Left ventricle myocardium inferior (tissue), 1 donor: ENCODE measurements at regions not wholly inside any gene's neighbourhood (a gene's known extent, or its start where the extent isn't known, plus 50 kb on each side); places are given as distances from the start of the nearest gene placed in this dataset.

ENCODE experiments used
- DNase-seq: peaks from one replicate; pipeline ENCODE4 v3.0.0-alpha.2; 2020
- H3K27ac ChIP-seq: fragments of 200-600 bp; replicated peaks from 2 replicates; pipeline ENCODE4 v1.8.0; 2021
- H3K27me3 ChIP-seq: fragments of 200-600 bp; 2 replicates; pipeline ENCODE4 v1.8.0; 2021; ENCODE audit warnings: low read depth
- H3K36me3 ChIP-seq: fragments of 200-600 bp; 2 replicates; pipeline ENCODE4 v1.8.0; 2021
- H3K4me1 ChIP-seq: fragments of 200-600 bp; 2 replicates; pipeline ENCODE4 v1.8.0; 2021
- H3K4me3 ChIP-seq: fragments of 200-600 bp; 2 replicates; pipeline ENCODE4 v1.8.0; 2021; ENCODE audit warnings: mild to moderate bottlenecking, moderate library complexity
- H3K9me3 ChIP-seq: fragments of 200-600 bp; replicated peaks from 2 replicates; pipeline ENCODE4 v1.8.0; 2021
- CTCF ChIP-seq: fragments of 200-600 bp; IDR thresholded peaks from 2 replicates; pipeline ENCODE4 v1.8.0; 2021; ENCODE audit warnings: antibody characterized with exemption, mild to moderate bottlenecking, borderline replicate concordance
- intact Hi-C: fragments of 100-400 bp; cut with micrococcal nuclease; formaldehyde crosslinking; loops from one replicate; pipeline ENCODE4 v1.11.0; 2022
- donor health status: DM: no; HTN: yes; CAD: no; lungs with severe emphysema.

- TF ChIP-seq CTCF = no peak
- Histone ChIP-seq H3K27ac (no peak overlapping the region), H3K4me3 (no peak overlapping the region), H3K27me3 (no peaks in the 10 kb centered on the region), H3K36me3 (no peaks in the 10 kb centered on the region), H3K9me3 (no peaks in the 10 kb centered on the region), H3K4me1 (no peaks in the 10 kb centered on the region)
- no peak for DNase-seq
- intact Hi-C loops = no loop called here
These were observed 223.0 kb downstream of the PTBP2 start for GRCh38 chr1:96944432-96945092.

GRCh38 chr1:96945509-96946084 is 224.0 kb downstream of the PTBP2 start:
- Histone ChIP-seq H3K4me1 (no peaks in the 10 kb centered on the region), H3K27ac (no peak overlapping the region), H3K36me3 (no peaks in the 10 kb centered on the region), H3K4me3 (no peak overlapping the region), H3K9me3 (no peaks in the 10 kb centered on the region), H3K27me3 (no peaks in the 10 kb centered on the region)
- TF ChIP-seq CTCF = no peak
- DNase-seq = no peak
- intact Hi-C loops = no loop called here

- no peaks in the 10 kb centered on the region for H3K27me3 ChIP-seq
- H3K27ac ChIP-seq = no peak overlapping the region
These were observed 233.9 kb downstream of the PTBP2 start for GRCh38 chr1:96955307-96956012.

GRCh38 chr1:96962216-96962615 is 240.6 kb downstream of the PTBP2 start:
- Histone ChIP-seq H3K9me3 (no peaks in the 10 kb centered on the region), H3K4me3 (no peak overlapping the region), H3K27me3 (peaks cover 6% of the 10 kb centered on the region), H3K27ac (no peak overlapping the region), H3K4me1 (no peaks in the 10 kb centered on the region), H3K36me3 (no peaks in the 10 kb centered on the region)
- no peak for DNase-seq
- intact Hi-C loops = no loop called here
- TF ChIP-seq CTCF = no peak

More at GRCh38 chr1:96955307-96956012, 233.9 kb downstream of the PTBP2 start:
- Histone ChIP-seq H3K4me3 (no peak overlapping the region), H3K36me3 (no peaks in the 10 kb centered on the region), H3K9me3 (no peaks in the 10 kb centered on the region), H3K4me1 (no peaks in the 10 kb centered on the region)
- intact Hi-C loops = no loop called here
- no peak for TF ChIP-seq CTCF
- no peak for DNase-seq

GRCh38 chr1:96962751-96963211 is 241.2 kb downstream of the PTBP2 start:
- H3K27me3 ChIP-seq = peaks cover 11% of the 10 kb centered on the region
- H3K4me3 ChIP-seq = no peak overlapping the region
- no peak for DNase-seq
- no peak overlapping the region for H3K27ac ChIP-seq
- H3K36me3 ChIP-seq = no peaks in the 10 kb centered on the region
- intact Hi-C loops = no loop called here
- H3K9me3 ChIP-seq = no peaks in the 10 kb centered on the region
- no peaks in the 10 kb centered on the region for H3K4me1 ChIP-seq
- no peak for TF ChIP-seq CTCF
